ENCODE measurements at regions not wholly inside any gene's neighbourhood (a gene's known extent, or its start where the extent isn't known, plus 50 kb on each side); places are given as distances from the start of the nearest gene placed in this dataset.
A peak's percentile ranks its signal among the peaks of the same experiment; 100 is the strongest.

DNA sequence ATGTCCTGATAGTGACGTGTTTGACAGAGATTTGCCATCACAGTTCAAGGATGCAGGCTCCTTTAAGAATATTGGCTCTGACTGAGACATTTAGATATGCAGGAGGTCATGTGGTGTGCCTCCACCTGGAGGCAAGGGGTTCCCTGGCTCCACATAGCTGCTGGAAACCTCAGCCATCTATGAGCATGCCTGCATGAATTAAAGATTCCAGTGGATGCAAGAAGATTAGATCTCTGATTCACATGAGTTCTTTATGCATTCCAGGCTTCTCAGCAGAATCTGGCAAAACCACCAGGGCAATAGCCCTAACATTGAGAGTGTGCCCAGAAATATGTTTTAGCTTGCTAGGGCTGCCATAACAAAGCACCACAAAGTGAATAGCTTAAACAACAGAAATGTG, 298.5 kb upstream of the AADAT start:
- no peaks in the 10 kb centered on the region for H3K36me3 ChIP-seq
- no peaks in the 10 kb centered on the region for H3K27me3 ChIP-seq
- H3K4me1 ChIP-seq, result no peaks in the 10 kb centered on the region
- intact Hi-C loops (cut with DNase I; ENCODE audit: low total_unique reads), result no loop called here
- no peak overlapping the region for H3K4me3 ChIP-seq
- peaks cover 0 to 10% (median 7%) of the 10 kb centered on the region in 4 donors for H3K9me3 ChIP-seq
- TF ChIP-seq POLR2A (IDR thresholded peaks at IDR 0.05), result no peak
- TF ChIP-seq EP300 (IDR thresholded peaks at IDR 0.05), result no peak
- TF ChIP-seq POLR2AphosphoS5 (IDR thresholded peaks at IDR 0.05), result no peak
- TF ChIP-seq, protein P1, sequence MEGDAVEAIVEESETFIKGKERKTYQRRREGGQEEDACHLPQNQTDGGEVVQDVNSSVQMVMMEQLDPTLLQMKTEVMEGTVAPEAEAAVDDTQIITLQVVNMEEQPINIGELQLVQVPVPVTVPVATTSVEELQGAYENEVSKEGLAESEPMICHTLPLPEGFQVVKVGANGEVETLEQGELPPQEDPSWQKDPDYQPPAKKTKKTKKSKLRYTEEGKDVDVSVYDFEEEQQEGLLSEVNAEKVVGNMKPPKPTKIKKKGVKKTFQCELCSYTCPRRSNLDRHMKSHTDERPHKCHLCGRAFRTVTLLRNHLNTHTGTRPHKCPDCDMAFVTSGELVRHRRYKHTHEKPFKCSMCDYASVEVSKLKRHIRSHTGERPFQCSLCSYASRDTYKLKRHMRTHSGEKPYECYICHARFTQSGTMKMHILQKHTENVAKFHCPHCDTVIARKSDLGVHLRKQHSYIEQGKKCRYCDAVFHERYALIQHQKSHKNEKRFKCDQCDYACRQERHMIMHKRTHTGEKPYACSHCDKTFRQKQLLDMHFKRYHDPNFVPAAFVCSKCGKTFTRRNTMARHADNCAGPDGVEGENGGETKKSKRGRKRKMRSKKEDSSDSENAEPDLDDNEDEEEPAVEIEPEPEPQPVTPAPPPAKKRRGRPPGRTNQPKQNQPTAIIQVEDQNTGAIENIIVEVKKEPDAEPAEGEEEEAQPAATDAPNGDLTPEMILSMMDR (IDR thresholded peaks at IDR 0.05), result no peak
- no peak for DNase-seq
- H3K27ac ChIP-seq, result no peak overlapping the region
- WGBS, 5 donors, result 60 to 78% (median 65%) methylated on average over 1 of the region's 1 CpG

GRCh38 chr4:170386971-170387370, 297.2 kb upstream of the AADAT start:
- no peaks in the 10 kb centered on the region for H3K36me3 ChIP-seq
- no peak for DNase-seq
- intact Hi-C loops (cut with DNase I; ENCODE audit: low total_unique reads), result no loop called here
- H3K27me3 ChIP-seq, result no peaks in the 10 kb centered on the region
- no peaks in the 10 kb centered on the region for H3K4me1 ChIP-seq
- H3K4me3 ChIP-seq, result no peak overlapping the region
- WGBS, 5 donors, result 63 to 75% (median 71%) methylated on average over 2 of the region's 2 CpGs
- peaks cover 0 to 10% (median 7%) of the 10 kb centered on the region in 4 donors for H3K9me3 ChIP-seq
- no peak for TF ChIP-seq POLR2AphosphoS5 (IDR thresholded peaks at IDR 0.05)
- TF ChIP-seq, protein P1 (IDR thresholded peaks at IDR 0.05), result no peak
- no peak for TF ChIP-seq POLR2A (IDR thresholded peaks at IDR 0.05)
- TF ChIP-seq EP300 (IDR thresholded peaks at IDR 0.05), result no peak
- H3K27ac ChIP-seq, result no peak overlapping the region

GRCh38 chr4:170386511-170386910, 296.8 kb upstream of the AADAT start:
- DNase-seq, result no peak
- Histone ChIP-seq H3K4me3 (no peak overlapping the region), H3K9me3 (peaks cover 0 to 10% (median 7%) of the 10 kb centered on the region in 4 donors), H3K27ac (no peak overlapping the region), H3K27me3 (no peaks in the 10 kb centered on the region), H3K4me1 (no peaks in the 10 kb centered on the region), H3K36me3 (no peaks in the 10 kb centered on the region)
- TF ChIP-seq POLR2A (IDR thresholded peaks at IDR 0.05) (no peak), POLR2AphosphoS5 (IDR thresholded peaks at IDR 0.05) (no peak), EP300 (IDR thresholded peaks at IDR 0.05) (no peak)
- TF ChIP-seq, protein P1 (IDR thresholded peaks at IDR 0.05), result no peak
- 67 to 78% (median 74%) methylated on average over 6 of the region's 6 CpGs for WGBS, 5 donors
- intact Hi-C loops (cut with DNase I; ENCODE audit: low total_unique reads), result no loop called here

- intact Hi-C loops (cut with DNase I; ENCODE audit: low total_unique reads), result no loop called here
- Histone ChIP-seq H3K4me3 (no peak overlapping the region), H3K4me1 (no peaks in the 10 kb centered on the region), H3K36me3 (no peaks in the 10 kb centered on the region), H3K27ac (no peak overlapping the region), H3K9me3 (peaks cover 0 to 45% (median 18%) of the 10 kb centered on the region in 4 donors), H3K27me3 (no peaks in the 10 kb centered on the region)
- WGBS, 5 donors, result 53 to 74% (median 69%) methylated on average over 3 of the region's 3 CpGs
- TF ChIP-seq EP300 (IDR thresholded peaks at IDR 0.05), result no peak
- TF ChIP-seq POLR2A (IDR thresholded peaks at IDR 0.05), result no peak
- TF ChIP-seq, protein P1 (IDR thresholded peaks at IDR 0.05), result peak in 3 of 7 experiments; percentile 12 to 41 (median 26)
- DNase-seq, result peak in 1 of 2 donors; percentile 12
Measured at GRCh38 chr4:170374770-170375169, 285.0 kb upstream of the AADAT start.
